NOMO-1 (cell line): ENCODE measurements at regions not wholly inside any gene's neighbourhood (a gene's known extent, or its start where the extent isn't known, plus 50 kb on each side); places are given as distances from the start of the nearest gene placed in this dataset.
A peak's percentile ranks its signal among the peaks of the same experiment; 100 is the strongest.
"Not testable (repeated sequence)": the region's sequence is repeated elsewhere in the genome, so short reads cannot be mapped to it uniquely, and the experiment has no call there.

Experiments
- DNase-seq, 2 experiments: peaks; one replicate each; lab custom pipeline; 2025; ENCODE audit not compliant: unreplicated experiment in 2 of 2; lab: John Stamatoyannopoulos, UW

GRCh38 chr1:96510911-96511310, 210.7 kb upstream of the PTBP2 start:
- DNase-seq, result no peak

GRCh38 chr1:96513136-96513535, 208.4 kb upstream of the PTBP2 start:
- no peak for DNase-seq

GRCh38 chr1:96515430-96515829, 206.2 kb upstream of the PTBP2 start:
- peak in 1 of 2 experiments; percentile 49 for DNase-seq

- peak; percentile 13 to 67 for DNase-seq
Measured at GRCh38 chr1:96515925-96516324, 205.7 kb upstream of the PTBP2 start.

- DNase-seq, result no peak
Measured at GRCh38 chr1:96519851-96520578, 201.6 kb upstream of the PTBP2 start.

- DNase-seq, result no peak
Measured at GRCh38 chr1:96520579-96520947, 201.0 kb upstream of the PTBP2 start.

- DNase-seq, result no peak
Measured at GRCh38 chr1:96521010-96521409, 200.6 kb upstream of the PTBP2 start.

- DNase-seq, result no peak
Measured at GRCh38 chr1:96521994-96522760, 199.4 kb upstream of the PTBP2 start.

GRCh38 chr1:96522927-96523326, 198.7 kb upstream of the PTBP2 start:
- DNase-seq, result no peak

GRCh38 chr1:96524100-96524499, 197.5 kb upstream of the PTBP2 start:
- DNase-seq, result peak in 1 of 2 experiments; percentile 65

- DNase-seq, result no peak
Measured at GRCh38 chr1:96525657-96526557, 195.7 kb upstream of the PTBP2 start.

GRCh38 chr1:96528672-96529071, 192.9 kb upstream of the PTBP2 start:
- DNase-seq, result not testable (repeated sequence)

- DNase-seq, result no peak
Measured at GRCh38 chr1:96533820-96534219, 187.8 kb upstream of the PTBP2 start.

GRCh38 chr1:96536581-96536980, 185.0 kb upstream of the PTBP2 start:
- DNase-seq, result no peak

GRCh38 chr1:96538111-96538641, 183.4 kb upstream of the PTBP2 start:
- no peak for DNase-seq

GRCh38 chr1:96538883-96539282, 182.7 kb upstream of the PTBP2 start:
- no peak for DNase-seq

- DNase-seq, result no peak
Measured at GRCh38 chr1:96541491-96541890, 180.1 kb upstream of the PTBP2 start.

- DNase-seq, result no peak
Measured at GRCh38 chr1:96544051-96544830, 177.3 kb upstream of the PTBP2 start.

- peak in 1 of 2 experiments; percentile 23 for DNase-seq
Measured at GRCh38 chr1:96544831-96545221, 176.8 kb upstream of the PTBP2 start.
